GM23338 (cell line): ENCODE measurements at regions not wholly inside any gene's neighbourhood (a gene's known extent, or its start where the extent isn't known, plus 50 kb on each side); places are given as distances from the start of the nearest gene placed in this dataset.

Experiments
- ATAC-seq: fragments of 200-7000 bp; cut with Tn5 transposase; 3 replicates; pipeline ENCODE4 v1.9.1; 2020
- DNase-seq: peaks from one replicate; pipeline ENCODE4 v3.0.0-alpha.2; 2015; ENCODE audit warnings: low spot score
- H2AFZ ChIP-seq: fragments of 200-600 bp; sonication (generic); 2 replicates; pipeline ENCODE4 v1.8.0; 2016; ENCODE audit warnings: antibody characterized with exemption, mild to moderate bottlenecking, moderate library complexity
- H3F3A ChIP-seq: fragments of 200-600 bp; sonication (generic); replicated peaks from 2 replicates; pipeline ENCODE4 v1.8.0; 2017; ENCODE audit warnings: antibody characterized with exemption, mixed run types, low read depth
- H3K27ac ChIP-seq: fragments of 200-600 bp; sonication (generic); 2 replicates; pipeline ENCODE4 v1.6.1; 2016; ENCODE audit warnings: low read depth
- H3K27me3 ChIP-seq: fragments of 200-600 bp; sonication (generic); 2 replicates; pipeline ENCODE4 v1.8.0; 2016; ENCODE audit warnings: mild to moderate bottlenecking, mixed run types, moderate library complexity; ENCODE audit not compliant: insufficient read depth
- H3K36me3 ChIP-seq: fragments of 200-600 bp; sonication (generic); 2 replicates; pipeline ENCODE4 v1.8.0; 2016; ENCODE audit warnings: mild to moderate bottlenecking; ENCODE audit not compliant: insufficient read depth
- H3K4me1 ChIP-seq: fragments of 200-600 bp; sonication (generic); 2 replicates; pipeline ENCODE4 v1.8.0; 2016; ENCODE audit warnings: mild to moderate bottlenecking, moderate library complexity; ENCODE audit not compliant: insufficient read depth
- H3K4me2 ChIP-seq: fragments of 200-600 bp; sonication (generic); 2 replicates; pipeline ENCODE4 v1.7.1; 2017; ENCODE audit warnings: mixed run types
- H3K4me3 ChIP-seq: fragments of 200-600 bp; sonication (generic); 2 replicates; pipeline ENCODE4 v1.6.1; 2016; ENCODE audit warnings: mixed run types
- H3K79me2 ChIP-seq: fragments of 200-600 bp; sonication (generic); replicated peaks from 2 replicates; pipeline ENCODE4 v1.8.0; 2017; ENCODE audit warnings: mild to moderate bottlenecking; ENCODE audit not compliant: insufficient read depth
- H3K9me2 ChIP-seq: fragments of 200-600 bp; sonication (generic); 2 replicates; pipeline ENCODE4 v1.8.0; 2017; ENCODE audit not compliant: insufficient read depth
- H4K20me1 ChIP-seq: fragments of 200-600 bp; sonication (generic); replicated peaks from 2 replicates; pipeline ENCODE4 v1.8.0; 2017; ENCODE audit warnings: mild to moderate bottlenecking; ENCODE audit not compliant: insufficient read depth
- H3K27ac Mint-ChIP-seq: 2 replicates; pipeline ENCODE4 v1.8.0; 2020; ENCODE audit warnings: inconsistent platforms, mild to moderate bottlenecking, moderate library complexity, mixed read lengths
- H3K27me3 Mint-ChIP-seq: 3 replicates; pipeline ENCODE4 v1.8.0; 2022; ENCODE audit warnings: low read depth, mild to moderate bottlenecking, moderate library complexity, mixed read lengths, inconsistent platforms; ENCODE audit not compliant: insufficient read depth, poor library complexity
- H3K36me3 Mint-ChIP-seq: 3 replicates; pipeline ENCODE4 v1.8.0; 2021; ENCODE audit warnings: low read depth, mild to moderate bottlenecking, inconsistent platforms, moderate library complexity, mixed read lengths
- H3K4me1 Mint-ChIP-seq: 3 replicates; pipeline ENCODE4 v1.8.0; 2020; ENCODE audit warnings: mild to moderate bottlenecking, inconsistent platforms, mixed read lengths
- H3K4me3 Mint-ChIP-seq: 3 replicates; pipeline ENCODE4 v1.8.0; 2021; ENCODE audit warnings: moderate library complexity, mild to moderate bottlenecking, inconsistent platforms, mixed read lengths
- H3K9me3 Mint-ChIP-seq: 3 replicates; pipeline ENCODE4 v1.8.0; 2020; ENCODE audit warnings: moderate library complexity, mild to moderate bottlenecking, inconsistent platforms, mixed read lengths
- CREB1 ChIP-seq: fragments of 250-450 bp; sonication (Bioruptor Pico); IDR thresholded peaks from 2 replicates; pipeline ENCODE4 v1.5.0; 2020; ENCODE audit warnings: low read depth, mild to moderate bottlenecking, moderate library complexity
- CTCF ChIP-seq, 2 experiments: fragments of 200-600 bp in 1 of 2; sonication (generic) in 1 of 2; conservative IDR thresholded peaks; 2 replicates each; pipeline versions ENCODE4 v1.5.1 to v1.6.1; 2016 to 2017; ENCODE audit warnings: antibody characterized with exemption in 2 of 2, low read depth in 2 of 2, mild to moderate bottlenecking in 2 of 2, moderate library complexity in 1 of 2
- ETS1 ChIP-seq: IDR thresholded peaks from 2 replicates; pipeline ENCODE4 v1.6.1; 2016; ENCODE audit warnings: antibody characterized with exemption
- EZH2 ChIP-seq: fragments of 200-600 bp; sonication (generic); IDR thresholded peaks from one replicate; pipeline ENCODE4 v1.8.0; 2017; ENCODE audit warnings: antibody characterized with exemption, mild to moderate bottlenecking, low read depth; ENCODE audit not compliant: unreplicated experiment
- EZH2phosphoT487 ChIP-seq: fragments of 200-600 bp; sonication (generic); IDR thresholded peaks from one replicate; pipeline ENCODE4 v1.8.1; 2018; ENCODE audit warnings: antibody characterized with exemption; ENCODE audit not compliant: unreplicated experiment
- JUNB ChIP-seq: IDR thresholded peaks from one replicate; pipeline ENCODE4 v1.6.1; 2016; ENCODE audit warnings: antibody characterized with exemption; ENCODE audit not compliant: unreplicated experiment
- NANOG ChIP-seq: IDR thresholded peaks from 2 replicates; pipeline ENCODE4 v1.6.1; 2016; ENCODE audit warnings: antibody characterized with exemption, borderline replicate concordance
- REST ChIP-seq: IDR thresholded peaks from one replicate; pipeline ENCODE4 v1.6.1; 2018; ENCODE audit warnings: antibody characterized with exemption; ENCODE audit not compliant: unreplicated experiment
- STAT1 ChIP-seq: IDR thresholded peaks from one replicate; pipeline ENCODE4 v1.6.1; 2016; ENCODE audit warnings: antibody characterized with exemption; ENCODE audit not compliant: unreplicated experiment
- ZNF114 ChIP-seq: fragments of 250-450 bp; sonication (Bioruptor Pico); IDR thresholded peaks from 2 replicates; pipeline ENCODE4 v1.5.0; 2020; ENCODE audit warnings: mild to moderate bottlenecking, moderate library complexity
- ZNF331 ChIP-seq: fragments of 250-450 bp; sonication (Bioruptor Pico); IDR thresholded peaks from 2 replicates; pipeline ENCODE4 v1.5.0; 2020; ENCODE audit warnings: low read depth, mild to moderate bottlenecking, moderate library complexity
- ZNF462 ChIP-seq: fragments of 250-450 bp; sonication (Bioruptor Pico); IDR thresholded peaks from 2 replicates; pipeline ENCODE4 v1.5.0; 2020; ENCODE audit warnings: mild to moderate bottlenecking, moderate library complexity

GRCh38 chr6:163947276-163947675, 532.8 kb downstream of the QKI start:
- no peak for TF ChIP-seq EZH2
- TF ChIP-seq REST, result no peak
- TF ChIP-seq NANOG, result no peak
- no peak for TF ChIP-seq ETS1
- TF ChIP-seq ZNF462 (CRISPR knock-in tag), result no peak
- no peak for TF ChIP-seq CTCF (conservative IDR thresholded peaks at IDR 0.05; ENCODE audit: low read depth in 2 of 2)
- TF ChIP-seq ZNF331 (CRISPR knock-in tag), result no peak
- TF ChIP-seq ZNF114, result no peak
- no peak for TF ChIP-seq STAT1
- no peak for TF ChIP-seq EZH2phosphoT487
- no peak for TF ChIP-seq CREB1 (CRISPR knock-in tag)
- no peak for TF ChIP-seq JUNB
- 0 out of 2 replicates have a peak, but pooled peaks cover 2% of the 10 kb centered on the region for H3F3A ChIP-seq
- no peaks in the 10 kb centered on the region for H4K20me1 ChIP-seq
- ATAC-seq (no peak), DNase-seq (no peak)
- H3K4me1 ChIP-seq, result peaks cover 44% of the 10 kb centered on the region
- H3K36me3 ChIP-seq, result no peaks in the 10 kb centered on the region
- H3K27ac Mint-ChIP-seq, result no peak overlapping the region
- no peak overlapping the region for H3K4me3 ChIP-seq
- H3K4me1 Mint-ChIP-seq, result peaks cover 49% of the 10 kb centered on the region
- H3K27me3 ChIP-seq, result no peaks in the 10 kb centered on the region
- peaks cover 12% of the 10 kb centered on the region for H3K27me3 Mint-ChIP-seq
- no peak overlapping the region for H3K4me3 Mint-ChIP-seq
- no peak overlapping the region for H3K4me2 ChIP-seq
- no peaks in the 10 kb centered on the region for H3K9me3 Mint-ChIP-seq
- peaks cover 4% of the 10 kb centered on the region; the same call in 1 of the 3 replicates for H3K36me3 Mint-ChIP-seq
- no peak overlapping the region for H3K27ac ChIP-seq
- H2AFZ ChIP-seq, result no peak overlapping the region; the same call in 1 of the 2 replicates
- no peaks in the 10 kb centered on the region for H3K79me2 ChIP-seq
- peaks cover 2% of the 10 kb centered on the region; the same call in 1 of the 2 replicates for H3K9me2 ChIP-seq
